ENCODE measurements at regions not wholly inside any gene's neighbourhood (a gene's known extent, or its start where the extent isn't known, plus 50 kb on each side); places are given as distances from the start of the nearest gene placed in this dataset.

- in situ Hi-C loops (cut with MboI; ENCODE audit: low pct_unique_long_range_greater_than_20kb, low sequenced_read_pairs, unreplicated experiment), result no loop called here
- DNase-seq (ENCODE audit: low spot score), result no peak
- TF ChIP-seq CTCF (IDR thresholded peaks at IDR 0.05; ENCODE audit: extremely low read depth, insufficient read depth, missing control alignments), result no peak
These were observed 143.5 kb upstream of the LNX1 start for GRCh38 chr4:53734584-53735353.

GRCh38 chr4:53734182-53734581 lies 142.9 kb upstream of the LNX1 start:
- in situ Hi-C loops (cut with MboI; ENCODE audit: low pct_unique_long_range_greater_than_20kb, low sequenced_read_pairs, unreplicated experiment), result no loop called here
- no peak for TF ChIP-seq CTCF (IDR thresholded peaks at IDR 0.05; ENCODE audit: extremely low read depth, insufficient read depth, missing control alignments)
- no peak for DNase-seq (ENCODE audit: low spot score)

- DNase-seq (ENCODE audit: low spot score), result no peak
- in situ Hi-C loops (cut with MboI; ENCODE audit: low pct_unique_long_range_greater_than_20kb, low sequenced_read_pairs, unreplicated experiment), result no loop called here
- TF ChIP-seq CTCF (IDR thresholded peaks at IDR 0.05; ENCODE audit: extremely low read depth, insufficient read depth, missing control alignments), result no peak
These were observed 141.4 kb upstream of the LNX1 start for GRCh38 chr4:53732661-53733060.

- no peak for DNase-seq (ENCODE audit: low spot score)
- in situ Hi-C loops (cut with MboI; ENCODE audit: low pct_unique_long_range_greater_than_20kb, low sequenced_read_pairs, unreplicated experiment), result no loop called here
- TF ChIP-seq CTCF (IDR thresholded peaks at IDR 0.05; ENCODE audit: extremely low read depth, insufficient read depth, missing control alignments), result no peak
These were observed 138.9 kb upstream of the LNX1 start for GRCh38 chr4:53730031-53730805.

GRCh38 chr4:53722110-53722509 lies 130.8 kb upstream of the LNX1 start:
- no peak for TF ChIP-seq CTCF (IDR thresholded peaks at IDR 0.05; ENCODE audit: extremely low read depth, insufficient read depth, missing control alignments)
- in situ Hi-C loops (cut with MboI; ENCODE audit: low pct_unique_long_range_greater_than_20kb, low sequenced_read_pairs, unreplicated experiment), result loop anchor here (25.0 kb wide), 1 partner anchor 515 kb away; the partner anchor contains the start of gene PDGFRA
- DNase-seq (ENCODE audit: low spot score), result no peak

GRCh38 chr4:53721263-53721662 lies 130.0 kb upstream of the LNX1 start:
- no peak for TF ChIP-seq CTCF (IDR thresholded peaks at IDR 0.05; ENCODE audit: extremely low read depth, insufficient read depth, missing control alignments)
- DNase-seq (ENCODE audit: low spot score), result no peak

More at GRCh38 chr4:53721263-53721662, 130.0 kb upstream of the LNX1 start:
- in situ Hi-C loops (cut with MboI; ENCODE audit: low pct_unique_long_range_greater_than_20kb, low sequenced_read_pairs, unreplicated experiment), result loop anchor here (25.0 kb wide), 1 partner anchor 516 kb away; the partner anchor contains the start of gene PDGFRA
